Suprapubic skin (tissue), 4 donors: ENCODE measurements at regions not wholly inside any gene's neighbourhood (a gene's known extent, or its start where the extent isn't known, plus 50 kb on each side); places are given as distances from the start of the nearest gene placed in this dataset.

Experiments used
- DNase-seq, 2 donors: peaks; one replicate each; pipeline ENCODE4 v3.0.0-alpha.2; 2019; ENCODE audit warnings: low spot score in 2 of 2
- H3K27ac ChIP-seq: fragments of 200-600 bp; sonication (generic); one replicate; pipeline ENCODE4 v1.5.1; 2019
- H3K27me3 ChIP-seq: fragments of 200-600 bp; sonication (generic); one replicate; pipeline ENCODE4 v1.5.1; 2019
- H3K36me3 ChIP-seq: fragments of 200-600 bp; sonication (generic); one replicate; pipeline ENCODE4 v1.5.1; 2019
- H3K4me1 ChIP-seq: fragments of 200-600 bp; sonication (generic); one replicate; pipeline ENCODE4 v1.5.1; 2019
- H3K4me3 ChIP-seq: fragments of 200-600 bp; sonication (generic); one replicate; pipeline ENCODE4 v1.5.1; 2019; ENCODE audit warnings: mild to moderate bottlenecking
- H3K9me3 ChIP-seq: fragments of 200-600 bp; sonication (generic); one replicate; pipeline ENCODE4 v1.5.1; 2019
- EP300 ChIP-seq: sonication (generic); formaldehyde crosslinking; IDR thresholded peaks from one replicate; pipeline ENCODE4 v1.6.1; 2017; ENCODE audit warnings: antibody characterized with exemption
- POLR2A ChIP-seq, 2 donors: fragments of 450-650 bp; IDR thresholded peaks; one replicate each; pipeline ENCODE4 v1.6.1; 2017; ENCODE audit warnings: antibody characterized with exemption in 2 of 2, mild to moderate bottlenecking in 2 of 2, moderate library complexity in 2 of 2
- POLR2AphosphoS5 ChIP-seq, 3 donors: sonication (generic); formaldehyde crosslinking; IDR thresholded peaks; one replicate each; pipeline ENCODE4 v1.6.1; 2017; ENCODE audit warnings: antibody characterized with exemption in 3 of 3
- WGBS: methylation state at CpG from one replicate; pipeline ENCODE4 v1.1.5; 2018; 5-methylcytosine and 5-hydroxymethylcytosine counted together
- TF ChIP-seq, protein P1 (sequence below), 2 donors: fragments of 200-600 bp in 1 of 2; fragments of 450-650 bp in 1 of 2; sonication (generic) in 1 of 2; IDR thresholded peaks; one replicate each; pipeline ENCODE4 v1.5.1; 2016 to 2019; ENCODE audit warnings: antibody characterized with exemption in 2 of 2, mild to moderate bottlenecking in 1 of 2, moderate library complexity in 1 of 2

- TF ChIP-seq POLR2AphosphoS5 (IDR thresholded peaks at IDR 0.05) (no peak), POLR2A (IDR thresholded peaks at IDR 0.05) (no peak), EP300 (no peak)
- TF ChIP-seq, protein P1, sequence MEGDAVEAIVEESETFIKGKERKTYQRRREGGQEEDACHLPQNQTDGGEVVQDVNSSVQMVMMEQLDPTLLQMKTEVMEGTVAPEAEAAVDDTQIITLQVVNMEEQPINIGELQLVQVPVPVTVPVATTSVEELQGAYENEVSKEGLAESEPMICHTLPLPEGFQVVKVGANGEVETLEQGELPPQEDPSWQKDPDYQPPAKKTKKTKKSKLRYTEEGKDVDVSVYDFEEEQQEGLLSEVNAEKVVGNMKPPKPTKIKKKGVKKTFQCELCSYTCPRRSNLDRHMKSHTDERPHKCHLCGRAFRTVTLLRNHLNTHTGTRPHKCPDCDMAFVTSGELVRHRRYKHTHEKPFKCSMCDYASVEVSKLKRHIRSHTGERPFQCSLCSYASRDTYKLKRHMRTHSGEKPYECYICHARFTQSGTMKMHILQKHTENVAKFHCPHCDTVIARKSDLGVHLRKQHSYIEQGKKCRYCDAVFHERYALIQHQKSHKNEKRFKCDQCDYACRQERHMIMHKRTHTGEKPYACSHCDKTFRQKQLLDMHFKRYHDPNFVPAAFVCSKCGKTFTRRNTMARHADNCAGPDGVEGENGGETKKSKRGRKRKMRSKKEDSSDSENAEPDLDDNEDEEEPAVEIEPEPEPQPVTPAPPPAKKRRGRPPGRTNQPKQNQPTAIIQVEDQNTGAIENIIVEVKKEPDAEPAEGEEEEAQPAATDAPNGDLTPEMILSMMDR (IDR thresholded peaks at IDR 0.05), result no peak
- H3K4me3 ChIP-seq, result no peak overlapping the region
- no peaks in the 10 kb centered on the region for H3K4me1 ChIP-seq
- H3K9me3 ChIP-seq, result no peaks in the 10 kb centered on the region
- DNase-seq, result no peak
- no peaks in the 10 kb centered on the region for H3K36me3 ChIP-seq
- H3K27me3 ChIP-seq, result no peaks in the 10 kb centered on the region
- no peak overlapping the region for H3K27ac ChIP-seq
- WGBS, result 72% methylated on average over 4 of the region's 4 CpGs
These were observed 119.3 kb upstream of the MAGI3 start for GRCh38 chr1:113271039-113271438.

DNA sequence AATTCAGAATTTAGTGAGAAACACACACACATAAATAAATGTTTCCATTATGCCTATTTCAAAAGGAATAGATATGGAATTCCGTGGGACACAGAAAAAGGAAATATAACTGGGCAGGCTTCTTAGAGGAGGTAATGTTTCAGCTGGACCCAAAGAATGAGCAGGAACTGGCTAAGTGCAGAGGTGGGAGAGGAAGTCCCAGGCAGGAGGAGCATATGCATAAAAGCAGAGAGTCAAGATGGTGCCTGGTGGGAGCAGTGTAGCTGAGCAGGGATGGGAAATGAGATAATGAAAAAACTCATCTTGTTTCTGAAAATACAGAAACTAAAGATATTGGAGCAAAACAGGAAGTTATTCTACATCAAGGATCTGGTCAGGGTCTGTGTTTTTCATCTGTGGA is 115.2 kb upstream of the MAGI3 start:
- TF ChIP-seq POLR2AphosphoS5 (IDR thresholded peaks at IDR 0.05) (no peak), POLR2A (IDR thresholded peaks at IDR 0.05) (no peak), EP300 (no peak)
- TF ChIP-seq, protein P1 (IDR thresholded peaks at IDR 0.05), result no peak
- H3K36me3 ChIP-seq, result no peaks in the 10 kb centered on the region
- no peak for DNase-seq
- no peaks in the 10 kb centered on the region for H3K4me1 ChIP-seq
- no peaks in the 10 kb centered on the region for H3K9me3 ChIP-seq
- H3K27me3 ChIP-seq, result no peaks in the 10 kb centered on the region
- H3K4me3 ChIP-seq, result no peak overlapping the region
- 53% methylated on average over 1 of the region's 1 CpG for WGBS
- H3K27ac ChIP-seq, result no peak overlapping the region

DNA sequence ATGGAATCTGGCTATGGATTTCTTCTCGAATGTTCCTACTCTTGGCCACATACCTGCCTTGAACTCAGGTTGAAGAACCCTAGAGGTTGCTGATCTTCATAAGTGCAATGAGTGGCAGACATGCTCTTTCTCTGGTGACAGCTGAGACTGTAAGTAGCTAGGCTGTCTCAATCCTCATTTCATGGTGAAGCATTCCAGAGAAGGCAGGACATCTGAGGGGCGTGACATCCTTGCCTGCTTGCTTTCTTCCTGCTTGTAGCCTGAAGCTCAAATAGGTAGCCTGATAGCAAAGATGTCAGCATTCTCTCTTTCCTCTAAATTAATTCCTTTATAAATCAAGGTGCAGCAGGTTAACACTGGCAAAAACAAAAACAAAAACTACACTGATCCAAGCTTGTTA is 114.6 kb upstream of the MAGI3 start:
- Histone ChIP-seq H3K27me3 (no peaks in the 10 kb centered on the region), H3K27ac (no peak overlapping the region), H3K4me3 (no peak overlapping the region), H3K36me3 (no peaks in the 10 kb centered on the region), H3K4me1 (no peaks in the 10 kb centered on the region), H3K9me3 (no peaks in the 10 kb centered on the region)
- no peak for DNase-seq
- WGBS, result 72% methylated on average over 2 of the region's 2 CpGs
- TF ChIP-seq EP300 (no peak), POLR2A (IDR thresholded peaks at IDR 0.05) (no peak), POLR2AphosphoS5 (IDR thresholded peaks at IDR 0.05) (no peak)
- TF ChIP-seq, protein P1 (IDR thresholded peaks at IDR 0.05), result no peak

- no peak overlapping the region for H3K4me3 ChIP-seq
- H3K9me3 ChIP-seq, result no peaks in the 10 kb centered on the region
- no peaks in the 10 kb centered on the region for H3K4me1 ChIP-seq
- no peak overlapping the region for H3K27ac ChIP-seq
- WGBS, result 97% methylated on average over 4 of the region's 4 CpGs
- no peak for DNase-seq
- H3K36me3 ChIP-seq, result no peaks in the 10 kb centered on the region
- TF ChIP-seq EP300 (no peak), POLR2AphosphoS5 (IDR thresholded peaks at IDR 0.05) (no peak), POLR2A (IDR thresholded peaks at IDR 0.05) (no peak)
- TF ChIP-seq, protein P1 (IDR thresholded peaks at IDR 0.05), result no peak
- no peaks in the 10 kb centered on the region for H3K27me3 ChIP-seq
These were observed 113.8 kb upstream of the MAGI3 start for GRCh38 chr1:113276507-113276906.

DNA sequence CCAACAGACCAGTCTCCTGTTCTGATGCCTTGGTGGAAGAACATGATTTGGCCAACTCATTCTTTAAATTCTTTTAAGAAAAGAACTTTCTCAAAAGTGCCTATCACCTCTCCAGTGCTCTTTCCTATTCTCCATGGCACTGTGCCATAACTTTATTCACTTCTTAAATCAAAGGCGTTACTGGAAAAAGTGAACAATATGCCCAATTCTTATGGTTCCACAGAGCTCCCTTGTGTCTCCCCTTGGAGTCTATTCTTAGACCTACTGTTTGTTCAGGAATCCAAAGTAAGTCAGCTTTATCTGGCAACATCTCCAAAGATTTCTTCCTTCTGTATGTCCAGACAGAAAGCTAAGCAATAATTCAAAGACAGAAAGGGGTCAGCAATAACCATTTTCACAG is 111.9 kb upstream of the MAGI3 start:
- no peak overlapping the region for H3K4me3 ChIP-seq
- DNase-seq, result no peak
- no peaks in the 10 kb centered on the region for H3K4me1 ChIP-seq
- no peaks in the 10 kb centered on the region for H3K27me3 ChIP-seq
- TF ChIP-seq POLR2A (IDR thresholded peaks at IDR 0.05) (no peak), POLR2AphosphoS5 (IDR thresholded peaks at IDR 0.05) (no peak), EP300 (no peak)
- TF ChIP-seq, protein P1 (IDR thresholded peaks at IDR 0.05), result no peak
- H3K36me3 ChIP-seq, result no peaks in the 10 kb centered on the region
- WGBS, result 44% methylated on average over 1 of the region's 1 CpG
- no peaks in the 10 kb centered on the region for H3K9me3 ChIP-seq
- H3K27ac ChIP-seq, result no peak overlapping the region
